NCI-H446 (cell line): ENCODE measurements at regions not wholly inside any gene's neighbourhood (a gene's known extent, or its start where the extent isn't known, plus 50 kb on each side); places are given as distances from the start of the nearest gene placed in this dataset.

Experiments
- DNase-seq, 2 experiments: peaks; one replicate each; lab custom pipeline; 2025; lab: John Stamatoyannopoulos, UW

DNA sequence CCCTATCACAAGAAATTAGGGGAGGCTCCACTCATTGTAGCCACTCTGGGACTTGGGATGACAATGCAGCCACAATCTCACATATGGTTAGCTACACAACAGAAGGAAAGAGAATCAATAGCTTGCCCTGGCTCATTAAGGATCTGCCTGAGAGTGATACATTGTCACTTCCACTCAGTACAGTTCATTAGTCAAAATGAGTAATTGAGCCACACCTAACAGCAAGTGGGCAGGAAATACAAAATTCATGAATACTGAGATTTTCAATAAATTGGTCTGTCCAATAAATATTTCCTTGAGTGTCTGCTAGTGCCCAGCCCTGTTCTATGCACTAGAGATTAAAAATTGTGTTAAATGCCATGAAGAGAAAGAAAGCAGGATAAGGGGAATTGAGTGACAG lies 231.3 kb upstream of the NR4A3 start:
- no peak for DNase-seq

DNA sequence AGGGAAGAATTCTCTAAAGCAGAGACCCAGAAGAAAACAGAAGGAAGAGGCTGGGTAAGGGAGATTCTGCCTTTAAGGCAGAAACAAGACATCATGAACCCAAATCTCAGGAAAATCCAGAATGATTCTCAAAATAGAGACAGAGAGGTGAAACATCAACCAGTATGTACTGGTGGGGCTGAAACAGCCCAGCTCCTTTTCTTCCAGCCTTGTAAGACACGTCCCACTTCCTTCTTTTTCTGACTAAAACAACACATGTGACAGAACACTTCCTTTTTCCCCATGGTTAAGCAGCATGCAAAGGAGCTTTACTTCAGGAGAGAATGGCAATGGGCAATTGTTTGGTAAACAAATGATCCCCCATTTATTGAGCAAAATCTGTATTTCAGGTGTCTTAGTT lies 230.8 kb upstream of the NR4A3 start:
- no peak for DNase-seq

DNA sequence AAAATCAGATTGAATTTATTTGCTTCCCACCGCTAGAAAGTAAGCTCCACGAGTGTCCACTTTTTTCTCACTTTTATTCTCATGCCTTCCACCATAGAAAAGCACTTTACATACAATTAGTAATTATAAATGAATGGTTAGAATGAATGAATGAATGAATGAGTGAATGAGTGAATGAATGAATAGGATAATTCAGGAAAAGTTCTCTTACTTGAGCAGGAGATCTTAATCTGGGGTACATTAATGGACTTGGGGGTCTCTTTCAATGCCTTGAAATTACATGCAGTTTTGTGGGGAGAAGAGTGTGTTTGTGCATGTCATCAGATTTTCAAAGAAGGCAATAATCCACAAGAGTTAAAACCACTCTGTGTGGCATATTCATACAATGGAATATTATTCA lies 229.9 kb upstream of the NR4A3 start:
- DNase-seq = no peak

DNA sequence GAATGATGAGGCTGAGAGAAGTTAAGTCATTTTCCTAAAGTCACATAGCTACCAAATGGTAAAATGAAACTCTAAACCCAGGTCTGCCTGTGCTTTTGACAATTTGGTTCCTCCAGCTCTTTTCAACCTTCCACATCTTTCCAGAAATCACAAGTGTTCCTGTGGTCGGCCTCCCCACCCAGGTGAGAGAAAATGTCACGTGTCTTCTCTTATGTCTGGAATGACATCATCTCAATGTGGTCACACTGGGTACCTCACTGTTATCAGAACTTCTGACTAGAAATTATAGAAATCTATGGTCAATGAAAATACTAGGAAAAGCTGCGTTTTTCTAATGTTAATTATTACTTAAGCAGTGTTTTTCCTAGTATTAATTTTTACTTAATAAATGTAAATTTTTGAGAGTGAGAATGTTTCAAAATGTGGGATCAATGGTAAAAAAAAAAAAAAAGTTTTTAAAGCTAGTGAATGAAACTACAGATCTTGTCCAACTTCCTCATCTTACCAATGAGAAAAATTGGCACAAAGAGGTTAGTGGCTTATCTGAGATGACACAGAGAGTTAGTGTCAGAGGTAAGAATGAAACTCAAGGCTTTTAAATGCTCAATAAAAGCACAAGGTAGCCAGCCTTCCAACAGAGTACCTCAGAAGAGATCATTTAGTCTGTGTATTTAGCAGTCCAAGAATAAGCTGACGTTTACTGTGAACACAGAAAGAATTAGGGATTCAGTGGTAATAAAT lies 228.7 kb upstream of the NR4A3 start:
- DNase-seq = no peak

DNA sequence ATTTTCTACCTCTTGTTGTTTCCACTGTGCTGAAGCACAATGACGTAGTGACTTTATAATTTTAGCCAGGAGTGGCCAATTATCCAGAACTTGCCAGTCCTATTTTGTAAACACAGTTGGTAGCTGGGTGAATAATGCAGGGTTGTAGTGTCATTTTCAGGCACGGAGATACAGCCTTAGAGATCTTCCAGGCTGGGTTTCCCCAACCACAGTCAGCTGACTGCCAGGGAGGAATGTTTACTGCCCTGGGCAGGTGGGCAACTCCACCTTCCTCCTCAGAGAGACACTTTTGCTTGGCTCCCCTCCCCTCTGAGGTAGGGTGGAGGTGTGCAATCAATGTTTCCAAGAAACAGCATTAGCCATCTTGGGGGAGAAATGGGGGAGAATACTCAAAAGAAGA lies 228.1 kb upstream of the NR4A3 start:
- no peak for DNase-seq

DNA sequence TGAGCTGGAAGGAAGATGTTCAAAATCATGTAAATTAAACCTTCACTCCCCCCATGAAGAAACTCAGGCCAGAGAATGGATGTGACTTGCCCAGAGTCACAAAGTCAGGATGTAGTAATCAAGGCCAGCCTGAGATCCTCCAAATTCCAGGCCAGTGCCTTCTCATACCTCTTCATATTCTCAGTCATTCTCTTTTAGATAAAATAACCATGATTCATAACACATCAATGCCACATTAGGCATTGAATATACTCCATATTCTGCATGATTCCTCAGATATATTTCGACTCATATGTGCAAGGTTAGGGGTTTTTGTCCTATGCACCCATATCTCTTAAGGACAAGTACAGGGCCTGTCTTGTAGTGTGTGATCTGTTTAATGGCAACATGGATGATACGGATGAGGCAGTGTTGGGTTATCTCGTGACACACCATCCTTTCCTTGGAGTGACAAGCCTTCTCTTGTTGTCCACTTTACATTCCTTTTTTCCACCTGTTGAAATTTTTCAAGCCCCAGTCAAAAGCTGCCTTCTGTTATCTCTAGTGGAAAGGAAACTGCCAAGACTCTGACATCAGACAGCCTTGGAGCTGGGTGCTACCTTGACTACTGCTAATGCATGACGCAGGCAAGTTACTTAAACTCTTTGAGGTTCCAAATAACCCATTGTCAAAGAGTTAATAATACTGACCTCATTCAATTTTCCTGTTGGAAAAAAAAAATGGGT lies 227.5 kb upstream of the NR4A3 start:
- DNase-seq = no peak

DNA sequence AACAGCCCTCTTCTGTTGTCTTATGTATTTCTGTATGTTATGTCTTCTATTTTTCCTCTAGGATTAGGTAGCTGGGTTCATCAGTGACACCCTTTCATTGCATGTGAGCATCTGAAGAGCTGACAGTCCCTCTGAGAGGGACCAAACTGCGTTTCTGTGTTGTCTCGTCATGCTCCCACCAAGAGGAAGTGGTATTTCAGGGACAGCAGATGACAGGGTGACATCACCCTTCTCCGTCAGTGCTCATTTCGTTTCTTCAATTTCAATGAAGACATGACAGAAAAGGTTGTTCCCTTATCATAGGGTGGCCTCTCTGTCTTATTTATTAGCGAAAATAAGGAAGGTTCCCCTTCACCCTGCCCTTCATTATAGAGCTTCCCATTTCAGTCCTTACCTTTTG lies 225.9 kb upstream of the NR4A3 start:
- DNase-seq = no peak

DNA sequence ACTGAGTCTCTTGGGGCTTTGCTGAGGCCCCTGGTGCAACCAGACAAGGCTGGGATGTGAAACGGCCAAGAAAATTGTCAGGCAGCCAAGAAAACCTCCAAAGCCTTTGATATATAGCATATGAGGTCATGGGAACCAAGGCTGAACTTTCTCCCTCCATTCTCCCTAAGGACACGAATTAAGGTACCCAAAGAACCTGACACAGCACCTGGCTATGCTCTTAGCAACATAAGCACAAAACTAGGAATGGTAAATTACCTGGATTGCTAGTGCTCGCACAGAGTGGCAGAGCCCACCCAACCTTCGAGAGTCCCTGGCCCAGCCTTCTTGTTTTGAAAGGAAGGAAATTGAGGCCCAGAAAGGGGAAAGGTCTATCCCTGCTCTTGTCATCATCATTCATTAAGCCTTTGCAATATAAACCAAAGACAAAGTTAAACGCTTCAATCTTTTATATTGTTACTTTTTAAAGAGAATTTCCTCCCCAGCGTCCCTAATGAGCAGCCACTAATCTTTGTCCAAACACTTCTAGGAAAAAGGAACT lies 220.0 kb upstream of the NR4A3 start:
- peak; percentile 6 to 46 for DNase-seq

DNA sequence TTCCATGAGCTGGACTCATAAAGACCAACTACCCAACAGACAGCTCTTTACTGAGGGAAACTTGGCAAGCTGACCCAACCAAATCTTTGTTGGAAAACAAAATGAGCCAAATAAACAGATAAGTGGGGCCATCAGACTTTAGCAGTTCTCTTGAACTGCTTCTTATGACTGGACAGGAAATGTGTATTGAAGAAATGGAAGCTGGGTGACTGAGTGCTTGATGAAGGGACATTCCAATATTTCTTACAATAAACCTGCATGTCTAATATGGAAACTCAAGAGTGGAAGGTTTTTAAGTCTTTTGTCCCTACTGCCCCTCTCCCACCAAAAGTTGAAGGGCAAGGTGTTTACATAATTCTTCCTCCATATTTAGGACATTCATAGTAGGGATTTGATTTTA lies 218.8 kb upstream of the NR4A3 start:
- DNase-seq = no peak

DNA sequence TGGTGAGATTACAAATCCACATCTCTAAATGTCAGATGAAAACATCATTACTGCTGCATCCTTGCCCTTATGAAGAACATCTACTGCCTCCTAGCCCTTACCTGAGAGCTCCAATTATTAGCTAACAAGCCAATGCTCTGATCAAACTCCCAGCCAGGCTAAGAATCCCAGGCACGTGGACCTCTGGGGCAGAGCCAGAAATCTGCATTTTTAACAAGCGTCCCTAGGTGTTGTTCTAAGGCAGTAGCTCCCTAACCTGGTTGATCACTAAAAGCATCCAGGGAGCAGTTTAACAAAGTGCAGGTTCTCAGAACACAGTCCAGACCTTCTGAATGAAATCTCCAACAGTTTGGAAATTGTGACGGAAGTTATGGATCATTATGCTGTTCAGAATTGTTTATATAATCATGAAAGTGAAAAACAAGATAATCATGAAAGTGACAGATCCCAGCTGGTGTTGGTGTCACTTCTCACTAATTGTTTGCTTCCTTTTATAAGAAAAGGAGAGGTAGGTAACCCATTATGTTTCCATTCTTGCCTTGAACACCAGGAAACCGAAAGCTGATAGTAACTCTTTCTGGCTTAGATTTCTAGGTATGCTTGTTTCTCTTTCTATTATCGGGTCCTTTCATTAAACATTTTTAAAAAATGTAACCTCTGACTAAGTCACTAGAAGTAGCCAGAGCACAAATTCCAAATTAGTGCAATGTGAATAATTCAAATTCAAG lies 216.5 kb upstream of the NR4A3 start:
- DNase-seq = no peak

DNA sequence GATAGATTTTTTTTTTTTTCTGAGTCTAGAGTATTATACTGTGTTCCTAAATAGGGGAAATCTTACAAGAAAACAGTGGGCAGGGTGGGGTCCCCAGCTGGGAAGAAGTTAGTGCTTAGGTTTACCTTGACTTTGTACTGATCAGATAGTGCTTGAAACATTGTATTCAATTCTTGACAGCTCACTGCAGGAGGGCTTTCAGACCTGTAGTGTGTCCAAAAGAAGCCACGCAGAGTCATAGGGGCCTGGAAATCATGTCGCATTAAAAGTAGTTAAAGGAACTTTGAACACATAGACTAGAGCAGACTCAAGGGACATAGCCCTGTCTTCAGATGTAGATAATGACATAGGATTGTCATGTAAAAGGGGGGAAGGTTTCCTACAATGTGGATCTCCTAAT lies 215.4 kb upstream of the NR4A3 start:
- no peak for DNase-seq

DNA sequence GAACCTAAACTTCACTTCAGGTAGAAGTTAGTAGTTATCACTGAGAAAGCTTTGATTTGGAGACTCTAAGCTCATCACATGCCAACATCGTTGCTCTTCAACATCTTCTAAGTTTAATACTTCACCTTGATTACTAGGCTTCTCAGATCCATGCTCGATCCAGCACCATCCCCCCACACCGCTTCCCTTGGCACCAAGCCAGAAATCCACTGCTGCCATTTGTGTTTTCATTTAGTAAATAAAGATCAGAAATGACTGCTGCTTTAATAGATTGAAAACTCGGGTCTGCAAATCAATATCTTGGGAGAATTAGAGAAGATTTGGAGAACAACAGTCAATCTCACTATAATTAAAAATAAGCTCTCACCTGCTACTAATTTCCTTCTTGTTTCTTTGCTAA lies 214.7 kb upstream of the NR4A3 start:
- no peak for DNase-seq

DNA sequence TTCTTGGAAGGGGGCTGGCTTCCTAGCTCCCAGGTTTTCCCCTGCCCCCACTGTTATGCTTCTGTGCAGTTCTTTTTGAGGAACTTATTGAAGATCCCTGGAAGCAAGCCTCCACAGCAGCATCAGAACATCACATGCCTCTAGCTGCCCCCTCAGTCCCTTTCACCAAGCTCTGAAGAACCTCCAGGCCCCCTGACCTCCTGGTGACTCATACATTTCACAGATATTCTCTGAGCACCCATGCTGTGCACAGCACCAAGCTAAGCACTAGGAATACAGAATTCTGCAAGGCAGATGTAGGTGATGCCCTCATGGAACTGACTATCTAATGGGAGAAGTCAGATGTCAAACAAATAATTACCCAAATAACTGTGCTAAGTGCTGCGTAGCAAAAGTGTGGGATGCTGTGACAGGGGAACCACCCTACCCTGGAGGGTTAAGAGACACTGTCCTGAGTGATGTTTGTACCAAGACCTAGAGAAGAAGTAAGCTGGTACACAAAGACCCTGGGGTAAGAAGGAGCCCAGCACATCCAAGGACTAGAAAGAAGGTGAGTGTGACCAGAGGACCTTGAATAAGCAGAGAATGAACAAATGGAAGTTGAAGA lies 213.7 kb upstream of the NR4A3 start:
- DNase-seq = no peak

DNA sequence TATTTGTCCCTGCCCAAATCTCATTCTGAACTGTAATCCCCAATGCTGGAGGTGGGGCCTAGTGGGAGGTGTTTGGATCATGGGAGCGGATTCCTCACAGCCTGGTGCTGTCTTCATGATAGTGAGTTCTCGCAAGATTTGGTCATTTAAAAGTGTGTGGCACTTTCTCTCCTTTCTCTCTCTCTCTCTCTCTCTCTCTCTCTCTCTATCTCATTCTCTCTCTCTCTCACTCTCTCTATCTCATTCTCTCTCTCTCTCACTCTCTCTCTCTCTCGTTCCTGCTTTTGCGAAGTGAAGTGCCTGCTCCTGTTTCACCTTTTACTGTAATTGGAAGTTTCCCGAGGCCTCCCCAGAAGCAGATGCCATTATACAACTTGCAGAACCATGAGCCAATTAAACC lies 207.3 kb upstream of the NR4A3 start:
- DNase-seq = no peak

DNA sequence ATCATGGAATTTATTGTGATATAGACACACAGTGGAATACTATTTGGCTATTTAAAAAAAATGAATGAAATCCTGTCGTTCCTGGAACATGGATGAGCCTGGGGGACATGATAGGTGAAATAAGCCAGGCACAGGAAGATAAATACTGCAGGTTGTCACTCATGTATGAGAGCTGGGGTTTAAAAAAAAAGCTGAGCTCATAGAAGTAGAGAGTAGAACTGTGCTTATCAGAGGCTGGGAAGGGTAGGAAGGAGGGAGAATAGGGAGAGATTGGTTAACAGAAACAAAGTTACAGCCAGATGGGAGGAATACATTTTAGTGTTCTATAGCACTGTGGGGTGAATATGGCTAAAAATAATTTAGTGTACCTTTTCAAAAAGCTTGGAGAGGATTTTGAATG lies 200.6 kb upstream of the NR4A3 start:
- no peak for DNase-seq

DNA sequence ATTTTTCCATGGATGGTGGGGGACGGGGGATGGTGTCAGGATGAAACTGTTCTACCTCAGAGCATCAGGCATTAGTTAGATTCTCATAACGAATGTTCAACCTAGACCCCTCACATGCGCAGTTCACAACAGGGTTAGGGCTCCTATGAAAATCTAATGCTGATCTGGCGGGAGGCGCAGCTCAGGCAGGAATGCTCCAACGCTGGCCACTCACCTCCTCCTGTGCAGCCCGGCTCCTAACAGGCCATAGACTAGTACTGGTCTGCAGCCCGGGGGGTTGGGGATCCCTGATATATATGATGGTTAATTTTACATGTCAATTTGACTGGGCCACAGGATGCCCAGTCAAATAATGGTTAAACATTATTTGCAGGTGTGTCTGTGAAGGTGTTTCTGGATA lies 199.0 kb upstream of the NR4A3 start:
- no peak for DNase-seq

DNA sequence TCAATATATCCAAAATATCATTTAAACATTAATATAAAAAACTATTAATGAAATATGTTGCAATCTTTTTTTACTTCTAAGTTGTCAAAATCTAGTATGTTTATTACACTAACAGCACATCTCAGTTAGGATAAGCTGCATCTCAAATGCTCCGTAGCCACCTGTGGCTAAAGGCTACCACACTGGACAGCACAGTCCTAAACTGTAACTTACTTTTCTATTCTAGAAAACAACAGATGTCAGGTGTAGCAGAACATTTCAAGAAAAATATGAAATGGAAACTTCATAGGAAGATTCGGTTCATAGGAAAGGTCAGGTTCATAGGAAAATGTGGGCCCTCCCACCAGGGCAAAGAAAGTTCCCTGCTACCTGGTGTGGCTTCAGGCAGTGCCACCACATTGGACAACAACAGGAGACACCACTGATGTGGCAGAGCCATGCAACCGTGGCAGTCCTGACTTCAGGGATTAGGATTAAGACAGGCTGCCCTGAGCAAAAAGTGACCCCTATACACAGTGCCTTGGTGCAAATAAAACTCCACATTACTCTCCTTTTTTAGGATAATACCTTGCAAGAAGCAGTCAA lies 197.8 kb upstream of the NR4A3 start:
- no peak for DNase-seq

DNA sequence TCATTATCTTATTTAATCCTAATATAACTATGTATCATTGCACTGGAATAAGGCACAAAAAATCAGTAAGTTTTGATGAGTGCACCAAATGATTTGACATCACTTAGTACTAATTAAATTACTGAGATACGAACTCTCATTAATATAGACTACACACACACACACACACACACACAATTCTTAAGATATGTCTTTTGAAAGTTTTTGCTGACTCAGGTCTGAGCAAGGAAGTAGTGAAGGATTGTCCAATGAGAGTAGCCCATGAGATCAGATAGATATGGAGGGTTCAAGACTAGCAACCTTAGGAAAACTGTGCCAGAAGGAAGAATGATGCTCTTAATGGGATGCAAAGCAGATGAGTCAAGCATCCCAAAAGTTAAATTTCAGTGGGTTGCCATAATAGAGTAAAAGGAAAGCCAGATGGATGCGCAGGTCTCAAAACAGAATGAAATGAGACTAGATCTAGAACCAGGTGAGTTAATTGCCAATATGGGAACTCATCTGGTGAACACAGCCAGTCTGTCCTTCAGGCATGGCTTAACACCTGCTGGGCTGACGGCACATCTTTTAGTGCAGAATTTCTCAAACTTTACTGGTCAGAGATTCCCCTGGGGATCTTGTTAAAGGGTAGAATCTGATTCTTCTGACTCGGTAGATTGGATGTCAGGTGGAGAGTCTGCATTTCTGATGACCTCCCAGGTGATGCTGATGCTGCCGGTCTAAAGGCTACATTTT lies 197.0 kb upstream of the NR4A3 start:
- no peak for DNase-seq

DNA sequence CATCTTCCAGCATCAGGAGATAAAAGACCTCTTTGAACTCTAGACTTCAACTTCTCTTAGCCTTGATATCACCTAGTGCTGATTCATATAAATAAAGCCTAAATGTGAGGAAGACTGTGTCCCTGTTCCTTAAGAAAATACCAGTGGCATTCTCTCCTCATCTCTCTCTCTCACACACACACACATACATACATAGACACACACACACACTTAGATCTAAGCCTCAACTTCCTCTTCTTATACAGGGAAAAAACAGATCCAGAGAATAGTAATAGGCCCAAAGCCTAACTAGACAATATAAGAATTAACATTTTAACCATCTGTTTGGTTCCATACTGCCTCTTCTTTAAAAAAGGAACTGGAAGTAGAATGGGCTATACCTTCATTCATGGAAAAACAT lies 195.3 kb upstream of the NR4A3 start:
- no peak for DNase-seq

DNA sequence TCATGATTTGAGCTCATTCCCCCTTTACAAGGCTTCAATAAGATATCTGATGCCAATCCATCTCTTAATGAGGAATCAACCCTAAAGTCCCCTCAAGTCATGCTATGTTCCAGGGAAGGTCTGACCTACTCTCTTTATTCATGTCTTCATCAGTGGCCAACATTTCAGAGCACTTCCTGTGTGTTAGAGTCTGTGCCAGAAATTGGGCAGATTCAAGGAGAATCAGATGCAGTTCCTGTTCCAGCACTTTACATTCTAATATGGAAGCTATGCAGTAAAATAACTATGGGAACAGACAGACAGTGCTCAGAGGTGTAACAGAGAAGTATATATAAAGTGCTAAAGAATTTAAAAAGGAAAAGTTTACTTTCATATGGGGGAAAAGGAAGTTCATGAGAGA lies 193.4 kb upstream of the NR4A3 start:
- DNase-seq = no peak

DNA sequence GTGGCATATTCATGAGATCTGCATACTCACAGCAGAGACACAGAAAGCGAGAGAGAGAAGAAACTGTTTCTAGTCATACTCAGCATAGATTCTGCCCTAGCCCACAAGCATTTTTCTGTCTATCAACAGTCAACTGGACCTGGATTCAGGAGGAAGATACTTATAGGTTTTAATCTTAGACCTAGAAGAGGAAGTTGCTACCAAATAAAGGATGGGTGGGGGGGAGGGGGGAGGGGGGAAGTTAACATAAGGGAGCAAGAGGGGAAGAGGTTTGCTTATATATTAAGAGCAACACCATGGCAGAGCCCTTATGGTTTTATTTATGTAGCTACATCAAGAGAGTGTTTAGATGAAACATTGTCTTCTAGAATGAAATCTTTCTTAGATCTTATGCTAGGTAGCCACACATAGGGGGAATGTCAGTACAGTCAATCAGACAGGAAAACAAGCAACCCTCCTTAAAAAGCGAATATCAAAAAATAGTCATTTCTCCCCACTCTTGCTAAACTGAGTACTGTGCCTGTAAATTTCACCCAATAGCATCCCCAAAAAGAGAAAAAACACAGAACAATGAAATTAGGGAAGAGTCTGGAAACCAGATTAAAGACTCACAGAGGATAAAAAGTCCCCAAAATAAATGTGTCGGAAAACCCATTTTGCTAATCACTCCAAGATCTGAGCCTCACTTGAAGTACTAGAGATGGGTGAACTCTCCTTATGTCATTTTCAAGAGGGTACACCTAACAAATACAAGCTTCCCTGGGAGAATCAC lies 192.7 kb upstream of the NR4A3 start:
- DNase-seq = no peak
